Left lung (tissue), 4 donors: ENCODE measurements at regions not wholly inside any gene's neighbourhood (a gene's known extent, or its start where the extent isn't known, plus 50 kb on each side); places are given as distances from the start of the nearest gene placed in this dataset.
"Not testable (repeated sequence)": the region's sequence is repeated elsewhere in the genome, so short reads cannot be mapped to it uniquely, and the experiment has no call there.

Experiments
- ATAC-seq: fragments of 200-7000 bp; cut with Tn5 transposase; one replicate; pipeline ENCODE4 v1.9.1; 2020; ENCODE audit warnings: moderate library complexity
- DNase-seq, 4 donors: peaks; one replicate each; pipeline ENCODE4 v3.0.0-alpha.2; 2013 to 2020
- H3K27ac ChIP-seq, 2 donors: fragments of 200-600 bp; sonication (generic) in 1 of 2; one replicate each; pipeline versions ENCODE4 v1.5.0 to v1.8.0; 2020 to 2021
- H3K27me3 ChIP-seq, 2 donors: fragments of 200-600 bp; sonication (generic) in 1 of 2; one replicate each; pipeline versions ENCODE4 v1.5.0 to v1.8.0; 2020 to 2021
- H3K36me3 ChIP-seq, 2 donors: fragments of 200-600 bp; sonication (generic) in 1 of 2; one replicate each; pipeline versions ENCODE4 v1.5.0 to v1.8.0; 2020 to 2021
- H3K4me1 ChIP-seq, 2 donors: fragments of 200-600 bp; one replicate each; pipeline ENCODE4 v1.8.0; 2021
- H3K4me3 ChIP-seq, 2 donors: fragments of 200-600 bp; sonication (generic) in 1 of 2; one replicate each; pipeline versions ENCODE4 v1.5.0 to v1.8.0; 2020 to 2021; ENCODE audit warnings: mild to moderate bottlenecking in 1 of 2
- H3K9me3 ChIP-seq, 2 donors: fragments of 200-600 bp; sonication (generic) in 1 of 2; one replicate each; pipeline versions ENCODE4 v1.5.0 to v1.8.0; 2020 to 2021
- CTCF ChIP-seq, 2 donors: fragments of 200-600 bp; sonication (generic) in 1 of 2; IDR thresholded peaks; one replicate each; pipeline versions ENCODE4 v1.5.0 to v1.8.0; 2021; ENCODE audit warnings: antibody characterized with exemption in 2 of 2
- intact Hi-C, 2 donors: fragments of 100-400 bp; cut with DNase I; formaldehyde crosslinking; loops; one replicate each; pipeline versions ENCODE4 v1.11.2 to v1.14.2; 2022
- donor health status: DM: no; HTN: yes; CAD: no.
- donor health status: DM: no; HTN: no; CAD: no.

GRCh38 chr5:147101659-147102369, 133.0 kb upstream of the STK32A start:
- H3K4me3 ChIP-seq = no peak overlapping the region
- no peak for DNase-seq
- H3K36me3 ChIP-seq = no peaks in the 10 kb centered on the region
- intact Hi-C loops = no loop called here
- no peaks in the 10 kb centered on the region for H3K27me3 ChIP-seq
- no peak for TF ChIP-seq CTCF (IDR thresholded peaks at IDR 0.05)
- H3K27ac ChIP-seq = no peak overlapping the region
- H3K4me1 ChIP-seq = no peaks in the 10 kb centered on the region
- no peaks in the 10 kb centered on the region for H3K9me3 ChIP-seq
- no peak for ATAC-seq

GRCh38 chr5:147112899-147113298, 121.9 kb upstream of the STK32A start:
- Histone ChIP-seq H3K4me3 (no peak overlapping the region), H3K9me3 (no peaks in the 10 kb centered on the region), H3K27ac (no peak overlapping the region), H3K27me3 (no peaks in the 10 kb centered on the region), H3K36me3 (no peaks in the 10 kb centered on the region), H3K4me1 (no peaks in the 10 kb centered on the region)
- ATAC-seq (no peak), DNase-seq (no peak)
- TF ChIP-seq CTCF (IDR thresholded peaks at IDR 0.05) = no peak
- intact Hi-C loops = no loop called here

- Histone ChIP-seq H3K27me3 (no peaks in the 10 kb centered on the region), H3K4me3 (no peak overlapping the region), H3K36me3 (no peaks in the 10 kb centered on the region), H3K4me1 (no peaks in the 10 kb centered on the region), H3K9me3 (peaks cover 0 to 5% of the 10 kb centered on the region in 2 donors), H3K27ac (no peak overlapping the region)
- DNase-seq (no peak), ATAC-seq (no peak)
- intact Hi-C loops = no loop called here
- no peak for TF ChIP-seq CTCF (IDR thresholded peaks at IDR 0.05)
Observed at GRCh38 chr5:147113967-147114366, 120.9 kb upstream of the STK32A start.

- H3K4me3 ChIP-seq, intact Hi-C loops, ATAC-seq, H3K4me1 ChIP-seq, H3K27ac ChIP-seq, DNase-seq, H3K27me3 ChIP-seq, H3K36me3 ChIP-seq: not testable (repeated sequence)
- peaks cover 0 to 46% of the 10 kb centered on the region in 2 donors for H3K9me3 ChIP-seq
Observed at GRCh38 chr5:147139759-147140158, 95.1 kb upstream of the STK32A start.

- no peak for ATAC-seq
- TF ChIP-seq CTCF (IDR thresholded peaks at IDR 0.05) = no peak
- DNase-seq = no peak
- Histone ChIP-seq H3K27me3 (no peaks in the 10 kb centered on the region), H3K9me3 (peaks cover 0 to 46% of the 10 kb centered on the region in 2 donors), H3K27ac (no peak overlapping the region), H3K4me3 (no peak overlapping the region), H3K36me3 (no peaks in the 10 kb centered on the region), H3K4me1 (no peaks in the 10 kb centered on the region)
- intact Hi-C loops = no loop called here
Observed at GRCh38 chr5:147140558-147140957, 94.3 kb upstream of the STK32A start.

- H3K27me3 ChIP-seq = not testable (repeated sequence)
- H3K9me3 ChIP-seq = peaks cover 0 to 39% of the 10 kb centered on the region in 2 donors
Observed at GRCh38 chr5:147141580-147141979, 93.2 kb upstream of the STK32A start.

More at GRCh38 chr5:147141580-147141979, 93.2 kb upstream of the STK32A start:
- ATAC-seq, DNase-seq, intact Hi-C loops, H3K27ac ChIP-seq, H3K4me1 ChIP-seq, H3K36me3 ChIP-seq, H3K4me3 ChIP-seq: not testable (repeated sequence)
